ENCODE measurements at regions not wholly inside any gene's neighbourhood (a gene's known extent, or its start where the extent isn't known, plus 50 kb on each side); places are given as distances from the start of the nearest gene placed in this dataset.

- no peak for DNase-seq (ENCODE audit: extremely low read depth in 1 of 2, low read depth in 1 of 2)
Observed at GRCh38 chr7:69126896-69127479, 471.3 kb upstream of the AUTS2 start.

- no peak for DNase-seq (ENCODE audit: extremely low read depth in 1 of 2, low read depth in 1 of 2)
Observed at GRCh38 chr7:69129524-69129923, 468.8 kb upstream of the AUTS2 start.

- DNase-seq (ENCODE audit: extremely low read depth in 1 of 2, low read depth in 1 of 2), result no peak
Observed at GRCh38 chr7:69129951-69130350, 468.3 kb upstream of the AUTS2 start.

GRCh38 chr7:69130396-69130795, 467.9 kb upstream of the AUTS2 start:
- DNase-seq (ENCODE audit: extremely low read depth in 1 of 2, low read depth in 1 of 2), result no peak

GRCh38 chr7:69134316-69134715, 464.0 kb upstream of the AUTS2 start:
- DNase-seq (ENCODE audit: extremely low read depth in 1 of 2, low read depth in 1 of 2), result no peak

GRCh38 chr7:69147631-69148030, 450.6 kb upstream of the AUTS2 start:
- DNase-seq (ENCODE audit: extremely low read depth in 1 of 2, low read depth in 1 of 2), result no peak

GRCh38 chr7:69149804-69150782, 448.2 kb upstream of the AUTS2 start:
- DNase-seq (ENCODE audit: extremely low read depth in 1 of 2, low read depth in 1 of 2), result no peak

GRCh38 chr7:69162326-69162725, 435.9 kb upstream of the AUTS2 start:
- DNase-seq (ENCODE audit: extremely low read depth in 1 of 2, low read depth in 1 of 2), result no peak

GRCh38 chr7:69162931-69163670, 435.2 kb upstream of the AUTS2 start:
- no peak for DNase-seq (ENCODE audit: extremely low read depth in 1 of 2, low read depth in 1 of 2)

- DNase-seq (ENCODE audit: extremely low read depth in 1 of 2, low read depth in 1 of 2), result no peak
Observed at GRCh38 chr7:69166979-69167516, 431.2 kb upstream of the AUTS2 start.

- DNase-seq (ENCODE audit: extremely low read depth in 1 of 2, low read depth in 1 of 2), result no peak
Observed at GRCh38 chr7:69169386-69169785, 428.9 kb upstream of the AUTS2 start.

- DNase-seq (ENCODE audit: extremely low read depth in 1 of 2, low read depth in 1 of 2), result no peak
Observed at GRCh38 chr7:69172357-69173077, 425.8 kb upstream of the AUTS2 start.

GRCh38 chr7:69173341-69173740, 424.9 kb upstream of the AUTS2 start:
- DNase-seq (ENCODE audit: extremely low read depth in 1 of 2, low read depth in 1 of 2), result no peak

GRCh38 chr7:69173846-69174245, 424.4 kb upstream of the AUTS2 start:
- DNase-seq (ENCODE audit: extremely low read depth in 1 of 2, low read depth in 1 of 2), result no peak

GRCh38 chr7:69176841-69177240, 421.4 kb upstream of the AUTS2 start:
- no peak for DNase-seq (ENCODE audit: extremely low read depth in 1 of 2, low read depth in 1 of 2)

GRCh38 chr7:69177461-69177861, 420.8 kb upstream of the AUTS2 start:
- no peak for DNase-seq (ENCODE audit: extremely low read depth in 1 of 2, low read depth in 1 of 2)

GRCh38 chr7:69177941-69178494, 420.3 kb upstream of the AUTS2 start:
- DNase-seq (ENCODE audit: extremely low read depth in 1 of 2, low read depth in 1 of 2), result no peak

GRCh38 chr7:69180662-69181061, 417.6 kb upstream of the AUTS2 start:
- DNase-seq (ENCODE audit: extremely low read depth in 1 of 2, low read depth in 1 of 2), result no peak

- no peak for DNase-seq (ENCODE audit: extremely low read depth in 1 of 2, low read depth in 1 of 2)
Observed at GRCh38 chr7:69182596-69183467, 415.4 kb upstream of the AUTS2 start.
